GM19468 (cell line): ENCODE measurements at regions not wholly inside any gene's neighbourhood (a gene's known extent, or its start where the extent isn't known, plus 50 kb on each side); places are given as distances from the start of the nearest gene placed in this dataset.
A peak's percentile ranks its signal among the peaks of the same experiment; 100 is the strongest.
"Not testable (repeated sequence)": the region's sequence is repeated elsewhere in the genome, so short reads cannot be mapped to it uniquely, and the experiment has no call there.

Experiments used
- ATAC-seq: cut with Tn5 transposase; IDR thresholded peaks from one replicate; pipeline ENCODE4 v1.9.1; 2021; ENCODE audit warnings: mild to moderate bottlenecking, moderate library complexity, moderate number of reproducible peaks; ENCODE audit not compliant: unreplicated experiment; ENCODE audit errors: extremely low read depth

DNA sequence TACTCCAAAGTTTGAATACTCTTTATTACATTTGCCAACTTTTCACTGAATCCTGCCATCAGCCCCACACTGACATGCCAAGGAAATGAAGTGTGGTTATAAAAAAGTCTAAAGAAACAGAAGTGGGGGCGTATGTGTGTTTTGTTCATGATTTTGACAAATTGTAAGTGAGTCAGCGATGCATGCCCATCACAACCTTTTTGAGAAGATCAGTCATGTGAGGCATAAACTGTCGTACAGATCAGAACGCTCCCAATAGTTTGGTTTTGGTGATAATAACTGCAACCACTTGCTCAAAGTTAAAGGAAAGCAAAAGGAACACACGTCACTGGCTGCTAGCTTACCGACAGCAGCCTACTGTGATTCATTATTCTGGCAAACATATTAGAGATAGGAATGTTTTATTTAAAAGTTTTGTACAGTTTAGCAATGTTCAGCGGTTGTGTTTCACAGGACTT lies 95.6 kb downstream of the RGS2 start:
- no peak for ATAC-seq

DNA sequence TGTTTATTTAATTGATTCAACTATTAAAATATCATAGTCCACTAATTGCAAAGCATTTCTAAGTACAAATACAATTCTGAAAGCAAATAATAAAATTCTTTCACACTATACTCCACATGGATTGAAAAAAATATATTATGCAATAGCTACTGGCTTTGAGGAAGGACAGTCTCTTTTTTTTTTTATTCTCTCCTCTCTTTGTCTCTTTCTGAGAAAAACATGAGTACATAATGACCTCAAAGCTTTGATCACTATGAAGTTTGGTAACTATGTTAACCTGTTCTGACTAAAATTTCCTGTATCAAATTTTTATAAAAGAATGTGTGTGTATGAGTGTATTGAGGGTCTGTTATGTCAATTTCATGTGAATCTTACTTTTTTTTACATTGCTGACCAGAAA lies 96.2 kb downstream of the RGS2 start:
- no peak for ATAC-seq

DNA sequence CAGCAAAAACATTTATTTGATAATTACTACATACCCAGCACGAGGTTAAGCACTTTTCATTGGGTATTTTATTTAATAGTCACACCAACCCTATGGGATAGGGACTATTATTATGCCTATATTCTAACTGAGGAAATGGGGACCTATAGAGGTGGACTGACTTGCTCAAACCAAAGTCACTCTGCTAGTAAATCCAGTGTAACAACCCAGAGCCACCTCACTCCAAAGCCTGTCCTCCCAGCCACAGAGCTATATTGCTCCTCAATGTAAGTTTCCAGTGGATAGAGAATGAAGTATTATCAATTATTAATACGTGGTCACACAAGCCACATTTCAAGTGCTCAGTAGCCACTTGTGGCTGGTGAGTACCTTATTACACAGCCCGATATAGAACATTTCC lies 97.5 kb downstream of the RGS2 start:
- no peak for ATAC-seq

DNA sequence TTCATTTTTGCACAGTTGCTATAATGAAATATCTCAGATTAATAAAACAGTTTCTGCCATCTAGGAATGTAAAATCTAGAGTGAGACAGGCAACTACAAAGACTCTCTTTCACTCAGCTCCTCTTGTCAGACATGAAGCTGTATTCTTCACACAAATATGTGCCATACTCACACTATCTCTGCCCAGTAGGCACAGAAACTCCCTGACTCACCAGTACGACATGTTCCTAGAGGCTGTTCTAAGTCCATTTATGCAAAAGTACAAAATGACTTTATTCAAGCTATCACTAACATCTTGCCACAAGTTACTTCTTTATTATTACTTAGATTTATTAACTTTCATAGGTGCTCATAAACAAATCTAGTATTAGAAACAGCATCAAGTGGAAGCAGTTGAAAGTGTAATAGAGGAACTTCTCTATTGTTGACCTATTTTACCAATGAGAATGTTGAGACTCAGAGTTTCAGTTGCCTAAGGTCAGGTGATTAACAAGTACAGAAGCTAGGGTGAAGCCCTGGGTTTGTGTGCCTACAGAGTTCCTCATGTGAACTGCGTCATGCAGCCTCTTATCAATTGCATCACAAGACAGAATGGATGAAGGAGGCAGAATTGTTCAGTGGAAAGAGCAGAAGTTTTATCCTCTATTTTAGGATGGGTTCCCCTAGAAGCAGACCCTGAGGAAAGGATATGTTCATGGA lies 98.9 kb downstream of the RGS2 start:
- no peak for ATAC-seq

DNA sequence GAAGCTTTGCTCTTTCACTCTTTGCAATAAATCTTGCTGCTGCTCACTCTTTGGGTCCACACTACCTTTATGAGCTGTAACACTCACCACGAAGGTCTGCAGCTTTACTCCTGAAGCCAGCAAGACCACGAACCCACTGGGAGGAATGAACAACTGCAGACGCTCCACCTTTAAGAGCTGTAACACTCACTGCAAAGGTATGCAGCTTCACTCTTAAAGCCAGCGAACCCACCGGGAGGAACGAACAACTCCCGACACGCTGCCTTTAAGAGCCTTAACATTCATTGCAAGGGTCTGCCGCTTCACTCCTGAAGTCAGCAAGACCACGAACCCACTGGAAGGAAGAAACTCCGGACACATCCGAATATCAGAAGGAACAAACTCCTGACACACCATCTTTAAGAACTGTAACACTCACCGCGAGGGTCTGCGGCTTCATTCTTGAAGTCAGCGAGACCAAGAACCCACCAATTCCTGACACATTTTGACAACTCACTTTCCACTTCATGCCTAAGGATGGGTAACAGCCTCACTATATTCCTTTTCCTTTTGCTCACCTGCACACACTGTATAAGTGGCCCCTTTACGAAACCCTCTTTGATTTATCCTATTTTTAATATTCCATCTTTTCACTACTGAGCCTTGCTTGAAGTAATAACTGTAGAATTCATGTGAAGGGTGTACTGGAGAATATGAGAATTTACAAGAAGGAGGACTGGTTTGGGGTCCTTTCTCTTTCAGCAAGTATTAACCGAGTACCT lies 103.2 kb downstream of the RGS2 start:
- not testable (repeated sequence) for ATAC-seq

DNA sequence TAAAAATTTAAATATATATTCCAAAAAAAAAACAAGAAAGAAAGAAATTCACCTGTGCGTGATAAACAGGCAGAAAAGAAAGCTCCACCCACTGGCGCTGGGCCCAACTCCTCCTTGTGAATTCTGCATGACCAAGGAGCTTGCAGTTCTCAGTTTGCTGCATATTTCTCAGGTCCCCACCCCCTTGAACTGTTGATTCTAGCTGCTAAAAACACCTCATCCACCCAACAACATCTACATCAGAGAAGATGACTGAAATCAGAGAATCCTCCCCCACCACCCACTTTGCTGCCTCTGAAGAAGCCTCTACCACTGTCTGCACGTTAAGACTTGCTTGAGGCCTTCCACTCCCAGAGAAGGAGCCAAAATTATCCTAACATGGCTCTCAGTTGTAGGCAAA lies 104.8 kb downstream of the RGS2 start:
- no peak for ATAC-seq

DNA sequence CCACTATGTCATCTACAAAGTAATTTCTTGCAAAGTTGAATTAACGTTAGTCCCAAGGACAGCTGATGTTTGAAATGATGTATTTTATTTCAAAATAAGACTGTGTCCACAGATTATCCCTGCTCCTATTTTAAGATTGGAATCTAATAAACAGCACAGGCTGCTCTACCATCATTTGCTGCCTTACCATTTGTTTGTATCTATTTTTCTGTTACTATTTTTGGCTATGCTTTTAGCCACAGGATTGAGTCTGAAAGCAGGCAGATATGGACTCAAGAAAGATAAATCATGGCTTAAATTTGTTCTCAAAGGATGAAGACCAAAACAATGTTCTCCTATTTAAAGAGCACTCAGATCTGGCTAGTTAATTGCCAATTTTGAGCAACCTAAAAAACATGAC lies 105.3 kb downstream of the RGS2 start:
- no peak for ATAC-seq

DNA sequence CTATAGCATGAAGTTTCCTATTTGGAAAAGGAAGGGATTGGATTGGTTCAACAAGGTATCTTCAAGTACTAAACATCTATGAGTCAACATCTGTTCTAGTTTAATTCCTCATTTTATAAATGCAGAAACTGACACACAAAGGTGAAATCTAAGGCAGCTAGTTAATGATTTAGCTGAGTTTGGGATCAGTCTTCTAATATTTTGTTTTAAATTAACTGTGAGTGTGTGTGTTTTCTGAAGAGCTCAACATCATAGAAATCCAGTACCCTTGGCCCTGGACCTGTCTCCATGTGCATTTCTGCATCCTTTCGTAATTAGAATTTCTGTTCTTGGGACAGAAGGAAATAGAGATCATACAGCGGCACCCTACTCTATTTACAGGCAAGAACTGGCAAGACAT lies 105.9 kb downstream of the RGS2 start:
- no peak for ATAC-seq

DNA sequence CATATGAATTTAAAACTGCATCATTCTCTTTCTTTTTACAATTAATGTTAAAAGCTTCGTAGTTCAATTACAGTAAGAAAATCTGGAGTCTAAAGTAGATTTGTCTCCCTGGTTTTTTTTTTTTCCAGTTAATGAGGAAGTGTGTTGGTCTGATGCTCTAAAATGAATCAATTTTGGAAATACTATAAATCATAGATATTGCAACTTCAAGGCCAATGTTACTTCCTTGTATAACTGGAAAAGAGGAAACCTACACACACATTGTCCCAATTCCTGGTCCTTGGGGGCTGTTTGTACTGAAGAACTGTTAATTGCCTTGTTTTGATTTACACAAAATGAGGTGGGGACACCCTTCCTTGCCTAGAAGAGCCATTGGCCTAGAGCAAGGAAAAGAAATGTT lies 107.2 kb downstream of the RGS2 start:
- ATAC-seq: no peak

DNA sequence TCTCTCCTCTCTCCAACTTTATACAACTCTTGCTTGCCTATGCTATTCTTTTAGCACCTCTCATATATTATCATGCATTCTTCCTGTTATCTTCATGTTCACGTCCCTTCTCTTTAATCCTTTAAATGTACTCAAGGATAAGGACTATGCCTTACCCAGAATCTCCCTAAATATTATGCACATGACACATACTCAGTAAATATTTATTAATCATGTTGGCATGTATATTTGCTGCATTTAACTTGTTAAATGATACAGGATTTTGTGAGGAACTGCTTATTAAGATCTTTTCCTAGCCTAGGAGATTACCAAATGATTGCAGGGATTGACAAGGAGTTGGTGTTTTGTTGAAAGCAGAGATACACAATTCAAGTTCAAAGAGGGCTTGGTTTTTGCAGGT lies 109.4 kb downstream of the RGS2 start:
- no peak for ATAC-seq

DNA sequence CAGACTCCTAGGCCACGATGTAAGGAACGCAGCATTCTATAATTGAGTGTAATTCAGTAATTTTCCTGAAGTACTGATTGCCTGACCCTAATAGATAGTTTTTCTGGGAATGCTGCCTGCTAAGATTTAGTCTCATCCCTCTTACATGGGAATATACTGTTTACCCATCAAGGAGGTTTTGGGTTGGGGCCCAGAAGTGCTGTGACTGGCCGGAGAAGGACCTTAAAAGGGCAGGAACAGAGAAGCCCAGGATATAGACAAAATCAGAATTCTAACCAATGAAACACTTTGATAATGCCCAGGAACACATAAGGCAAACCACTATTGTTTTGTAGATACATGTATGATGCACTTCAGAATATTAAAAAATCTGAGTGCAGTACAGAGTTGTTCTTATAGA lies 111.6 kb downstream of the RGS2 start:
- no peak for ATAC-seq

DNA sequence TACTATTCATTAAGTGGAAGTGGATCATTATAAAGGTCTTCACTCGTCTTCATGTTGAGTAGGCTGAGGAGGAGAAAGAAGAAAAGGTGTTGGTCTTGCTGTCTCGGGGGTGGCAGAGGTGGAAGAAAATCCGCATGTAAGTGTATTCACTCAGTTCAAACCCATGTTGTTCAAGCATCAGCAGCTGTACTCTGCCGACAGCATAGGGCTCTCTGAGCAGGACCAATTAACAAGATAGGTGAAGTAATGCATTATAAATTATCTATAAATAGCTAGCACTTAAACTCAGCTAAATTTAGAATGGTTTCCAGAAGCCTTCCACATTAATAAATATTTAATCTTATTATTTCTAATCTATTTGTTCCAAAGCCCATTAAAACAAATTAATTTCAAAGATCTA lies 116.8 kb downstream of the RGS2 start:
- no peak for ATAC-seq

DNA sequence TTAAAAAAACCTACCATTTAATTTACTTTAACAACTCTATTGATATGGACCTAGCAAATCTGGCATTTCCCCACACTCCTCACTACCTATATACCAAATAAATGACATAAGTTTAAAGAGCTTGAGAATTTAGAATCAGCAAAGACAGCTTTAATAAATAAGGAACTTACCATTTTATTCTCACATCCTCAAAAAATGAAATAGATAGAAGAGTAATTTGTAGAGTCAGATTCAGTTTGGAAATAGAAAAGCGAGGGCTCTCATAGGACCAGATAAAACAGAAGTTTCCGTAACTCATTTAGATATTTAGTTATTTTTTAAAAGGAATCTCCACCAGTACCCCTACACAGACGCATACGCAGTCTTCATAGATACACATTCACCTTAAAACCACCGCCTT lies 117.9 kb downstream of the RGS2 start:
- no peak for ATAC-seq

DNA sequence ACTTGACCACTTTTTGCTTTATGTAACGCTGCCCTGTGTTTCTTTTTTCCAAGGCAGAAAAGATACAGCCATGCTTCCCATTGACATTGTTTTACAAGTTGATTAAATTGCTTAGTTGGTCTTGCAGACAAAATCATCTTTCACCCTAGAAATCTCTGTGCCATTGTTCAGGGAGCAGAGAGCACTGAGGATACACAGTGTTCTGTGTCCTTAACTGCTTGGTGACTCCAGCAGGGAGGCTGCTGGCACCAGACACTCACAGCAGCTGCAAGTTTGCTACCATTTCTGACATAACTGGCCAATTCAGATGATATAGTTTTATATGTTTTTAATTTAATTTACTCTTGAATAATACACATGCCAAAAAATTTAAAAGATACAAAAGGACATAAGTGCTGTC lies 118.7 kb downstream of the RGS2 start:
- ATAC-seq: no peak

DNA sequence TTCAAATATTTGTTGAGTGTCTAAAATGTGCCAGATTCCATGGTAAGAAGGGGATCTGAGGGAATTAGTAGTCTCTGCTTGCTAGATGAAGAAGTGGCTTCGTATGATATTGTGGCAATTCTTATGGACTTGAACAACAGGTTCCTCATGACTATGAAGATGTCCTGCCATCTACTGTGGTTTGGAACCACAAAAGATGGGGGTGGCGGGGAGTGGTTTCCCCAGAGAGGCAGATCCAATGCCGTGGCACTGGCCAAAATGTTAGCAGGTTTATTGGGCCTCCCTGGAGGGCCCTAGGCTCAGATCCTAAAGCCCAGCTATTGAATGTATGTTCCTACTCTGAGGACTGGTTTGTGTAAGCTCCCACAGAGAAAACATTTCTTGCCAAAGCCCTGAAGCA lies 120.8 kb downstream of the RGS2 start:
- ATAC-seq: no peak

DNA sequence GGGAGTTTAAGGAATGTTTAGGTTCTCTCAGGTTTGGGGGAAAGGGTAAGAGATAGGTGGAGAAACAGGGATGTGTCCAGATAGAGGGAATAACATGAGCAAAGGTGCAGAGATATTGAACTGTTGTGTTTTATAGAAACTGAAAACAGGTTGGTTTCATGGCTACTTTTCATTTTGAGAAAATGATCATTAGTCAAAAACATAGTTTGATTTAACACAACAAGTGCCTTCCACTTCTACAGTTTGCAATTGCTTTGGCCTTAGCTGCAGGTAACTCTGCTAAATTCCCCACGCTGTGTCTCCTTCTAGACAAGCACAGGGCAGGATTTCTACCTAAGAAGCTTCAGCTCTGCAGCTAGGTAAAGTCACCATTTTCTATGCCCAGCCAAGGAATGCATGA lies 124.9 kb downstream of the RGS2 start:
- ATAC-seq: no peak

DNA sequence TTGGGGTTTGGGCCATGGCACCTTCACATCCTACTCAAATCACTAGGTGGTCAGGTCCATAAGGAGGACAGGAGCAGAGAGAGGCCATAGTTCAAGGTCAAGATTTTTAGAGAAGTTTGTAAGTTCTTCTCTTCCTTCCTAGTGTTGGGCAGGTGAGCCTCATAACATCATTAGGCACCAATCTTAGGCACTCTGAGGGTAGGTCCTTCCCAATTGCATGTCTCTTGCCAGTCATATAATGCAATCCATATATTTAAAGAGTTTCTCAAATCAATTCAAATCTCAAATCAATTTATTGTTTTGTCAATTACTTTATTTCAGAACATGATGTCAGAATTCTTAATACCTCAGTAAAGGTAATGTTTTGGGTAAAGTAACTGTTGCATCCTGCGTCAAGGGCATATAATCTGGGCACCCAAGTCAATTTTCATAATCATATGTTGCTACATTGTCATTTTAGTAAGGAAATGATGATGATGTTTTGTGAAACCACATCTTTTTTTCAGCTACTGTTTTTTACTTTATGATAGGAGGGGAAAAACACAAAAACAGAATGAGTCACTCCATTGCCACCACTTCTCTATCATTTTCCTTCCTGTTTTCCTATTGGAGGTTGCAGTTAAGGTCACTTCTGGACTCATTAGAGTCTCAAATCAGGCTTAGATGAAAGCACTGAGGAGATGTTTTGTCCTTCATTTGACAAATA lies 122.7 kb downstream of the UCHL5 start:
- no peak for ATAC-seq

DNA sequence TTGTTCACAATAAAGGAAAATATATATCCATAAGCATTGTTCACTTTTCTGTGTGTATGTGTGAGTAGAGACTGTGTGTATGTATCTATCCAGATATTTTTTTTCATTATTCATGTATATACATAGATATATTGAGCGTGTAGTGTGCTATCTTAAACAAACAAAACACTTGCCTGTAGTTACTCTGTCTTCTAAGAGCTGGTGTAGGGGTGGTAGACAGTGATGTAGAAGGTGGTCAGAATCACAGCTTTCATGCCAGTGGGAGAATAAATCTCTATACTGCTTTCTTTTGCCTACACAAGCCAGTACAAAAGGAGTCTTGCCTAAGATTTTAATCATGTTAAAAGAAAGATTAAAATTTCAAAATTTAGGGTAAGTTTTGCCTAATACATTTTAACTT lies 122.0 kb downstream of the UCHL5 start:
- no peak for ATAC-seq

DNA sequence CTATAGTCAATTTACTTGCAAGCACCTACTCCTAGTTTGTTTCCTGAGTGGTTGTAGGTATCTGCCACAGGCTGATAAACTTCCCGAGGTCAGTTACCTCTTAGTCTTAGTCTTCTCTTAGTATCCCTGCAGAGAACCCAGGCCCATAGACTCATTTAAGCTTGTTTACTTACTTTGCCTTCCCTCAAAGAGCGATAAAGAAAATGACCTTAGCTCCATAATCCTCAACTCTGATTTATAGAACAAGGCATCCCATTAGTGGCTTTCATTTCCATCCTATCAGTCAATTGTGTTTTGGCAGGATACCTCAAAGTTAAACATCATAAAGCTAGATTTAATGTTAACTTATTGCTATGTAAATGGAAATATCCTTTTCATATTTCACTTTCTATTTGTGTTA lies 119.7 kb downstream of the UCHL5 start:
- ATAC-seq: no peak

DNA sequence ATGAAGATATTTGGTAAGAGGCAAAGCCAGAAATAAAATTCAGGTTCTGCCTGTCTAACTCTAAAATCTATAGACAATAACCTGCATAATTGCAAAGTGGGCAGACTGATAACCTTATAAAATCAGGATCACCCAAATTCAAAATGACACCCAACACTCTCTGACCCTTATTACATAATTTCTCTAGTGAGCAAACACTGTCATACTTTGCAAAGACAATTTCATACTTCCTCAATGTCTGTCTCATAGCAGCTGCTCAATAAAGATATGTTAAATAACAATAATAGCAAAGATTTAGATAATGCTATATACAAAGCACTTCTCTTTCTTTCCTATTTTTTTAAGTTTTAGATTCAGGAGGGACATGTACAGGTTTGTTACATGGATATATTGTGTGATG lies 118.5 kb downstream of the UCHL5 start:
- ATAC-seq: no peak

DNA sequence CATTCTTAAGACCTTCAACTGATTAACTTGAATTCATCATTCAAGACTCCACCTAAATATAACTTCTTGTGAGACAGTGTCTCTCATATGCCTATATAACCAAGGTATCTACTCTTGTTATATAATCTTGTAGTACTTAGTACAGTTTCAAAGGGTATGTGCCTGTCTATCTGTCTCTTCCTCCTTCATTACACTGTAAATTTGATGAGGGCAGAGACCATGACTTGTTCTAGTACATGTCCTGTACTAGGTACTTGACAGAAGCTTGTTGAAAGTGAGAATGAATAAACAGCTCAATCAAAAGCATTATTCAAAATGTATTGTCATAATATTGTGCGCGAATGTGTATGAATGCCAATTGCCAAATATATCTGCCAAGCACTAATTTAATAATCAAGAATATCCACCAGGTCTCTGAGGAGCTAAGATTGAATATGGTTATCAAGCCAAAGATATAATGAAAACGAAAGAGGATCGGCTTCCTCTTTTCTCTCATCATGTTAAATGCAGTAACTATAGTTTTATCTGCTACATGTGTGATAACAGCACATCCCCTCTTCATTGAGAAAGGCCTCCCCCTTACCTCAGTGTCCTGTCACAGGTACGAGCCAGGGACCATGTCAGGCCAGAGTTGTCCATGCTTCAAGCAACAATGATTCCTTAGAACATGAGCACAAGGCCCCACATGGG lies 117.3 kb downstream of the UCHL5 start:
- peak; percentile 22 for ATAC-seq
